WTC11 (cell line): ENCODE measurements at regions not wholly inside any gene's neighbourhood (a gene's known extent, or its start where the extent isn't known, plus 50 kb on each side); places are given as distances from the start of the nearest gene placed in this dataset.

Source experiments
- ATAC-seq: fragments of 200-7000 bp; cut with Tn5 transposase; 2 replicates; pipeline ENCODE4 v1.10.0; 2021; ENCODE audit warnings: mild to moderate bottlenecking, moderate library complexity
- CTCF ChIA-PET: fragments of 300-600 bp; sonication (Branson Sonifier 250); formaldehyde crosslinking; loops from one replicate; lab custom pipeline; 2021; ENCODE audit warnings: antibody characterized with exemption; lab: Charles Lee
- POLR2A ChIA-PET: fragments of 350-600 bp; sonication (Branson Sonifier 250); formaldehyde crosslinking; loops from one replicate; lab custom pipeline; 2021; ENCODE audit warnings: antibody characterized with exemption; lab: Charles Lee
- DNase-seq: peaks from one replicate; pipeline ENCODE4 v3.0.0; 2021; ENCODE audit warnings: low spot score
- H3K27ac Mint-ChIP-seq: 2 replicates; pipeline ENCODE4 v1.8.0; 2021; ENCODE audit warnings: mixed read lengths
- H3K27me3 Mint-ChIP-seq: 2 replicates; pipeline ENCODE4 v1.8.0; 2021; ENCODE audit warnings: low read depth, mild to moderate bottlenecking, moderate library complexity, mixed read lengths
- H3K36me3 Mint-ChIP-seq: 2 replicates; pipeline ENCODE4 v1.8.0; 2021; ENCODE audit warnings: mixed read lengths
- H3K4me1 Mint-ChIP-seq: 2 replicates; pipeline ENCODE4 v1.8.0; 2022; ENCODE audit warnings: mixed read lengths
- H3K4me3 Mint-ChIP-seq: 2 replicates; pipeline ENCODE4 v1.8.0; 2021; ENCODE audit warnings: mild to moderate bottlenecking, moderate library complexity, mixed read lengths
- H3K9me3 Mint-ChIP-seq: 2 replicates; pipeline ENCODE4 v1.8.0; 2021; ENCODE audit warnings: mixed read lengths
- CREB1 ChIP-seq: sonication (generic); formaldehyde crosslinking; IDR thresholded peaks from 2 replicates; pipeline ENCODE4 v1.8.0; 2023; ENCODE audit warnings: mild to moderate bottlenecking, missing genetic modification reagents
- CREM ChIP-seq: sonication (generic); formaldehyde crosslinking; IDR thresholded peaks from 2 replicates; pipeline ENCODE4 v1.8.1; 2022; ENCODE audit warnings: mild to moderate bottlenecking, missing genetic modification reagents, moderate library complexity
- ELF4 ChIP-seq: sonication (generic); formaldehyde crosslinking; IDR thresholded peaks from 2 replicates; pipeline ENCODE4 v1.8.1; 2022; ENCODE audit warnings: low read depth, mild to moderate bottlenecking, moderate library complexity, missing genetic modification reagents
- EMX1 ChIP-seq: fragments of 250-450 bp; sonication (Bioruptor Pico); IDR thresholded peaks from 2 replicates; pipeline ENCODE4 v1.8.0; 2021; ENCODE audit warnings: mild to moderate bottlenecking
- HMGA2 ChIP-seq: fragments of 250-450 bp; sonication (Bioruptor Pico); IDR thresholded peaks from 2 replicates; pipeline ENCODE4 v1.4.0; 2021; ENCODE audit warnings: mild to moderate bottlenecking, moderate library complexity
- IRF1 ChIP-seq: sonication (generic); formaldehyde crosslinking; IDR thresholded peaks from 2 replicates; pipeline ENCODE4 v1.8.0; 2023; ENCODE audit warnings: missing genetic modification reagents
- MYBL2 ChIP-seq: sonication (generic); formaldehyde crosslinking; IDR thresholded peaks from 2 replicates; pipeline ENCODE4 v1.8.1; 2023; ENCODE audit warnings: mild to moderate bottlenecking, moderate library complexity, missing genetic modification reagents
- NFATC4 ChIP-seq: fragments of 250-450 bp; sonication (Bioruptor Pico); IDR thresholded peaks from 2 replicates; pipeline ENCODE4 v1.9.0; 2021; ENCODE audit warnings: mild to moderate bottlenecking
- NFYB ChIP-seq: sonication (generic); formaldehyde crosslinking; conservative IDR thresholded peaks from 2 replicates; pipeline ENCODE4 v1.8.0; 2022; ENCODE audit warnings: low read depth, missing genetic modification reagents
- PRDM15 ChIP-seq: sonication (generic); formaldehyde crosslinking; IDR thresholded peaks from 2 replicates; pipeline ENCODE4 v1.8.0; 2022; ENCODE audit warnings: missing genetic modification reagents
- PREB ChIP-seq: sonication (generic); formaldehyde crosslinking; IDR thresholded peaks from 2 replicates; pipeline ENCODE4 v1.8.1; 2022; ENCODE audit warnings: mild to moderate bottlenecking, missing genetic modification reagents, moderate library complexity, borderline replicate concordance
- TCF7 ChIP-seq: sonication (generic); formaldehyde crosslinking; IDR thresholded peaks from 2 replicates; pipeline ENCODE4 v1.8.0; 2022; ENCODE audit warnings: mild to moderate bottlenecking, low read depth, missing genetic modification reagents, moderate library complexity
- TEAD4 ChIP-seq: sonication (generic); formaldehyde crosslinking; IDR thresholded peaks from 2 replicates; pipeline ENCODE4 v1.8.0; 2022; ENCODE audit warnings: mild to moderate bottlenecking, missing genetic modification reagents
- TP53 ChIP-seq: sonication (generic); formaldehyde crosslinking; IDR thresholded peaks from 2 replicates; pipeline ENCODE4 v1.8.1; 2023; ENCODE audit warnings: mild to moderate bottlenecking, missing genetic modification reagents
- USF2 ChIP-seq: sonication (generic); formaldehyde crosslinking; IDR thresholded peaks from 2 replicates; pipeline ENCODE4 v1.8.1; 2023; ENCODE audit warnings: mild to moderate bottlenecking, missing genetic modification reagents, moderate library complexity
- ZNF121 ChIP-seq: sonication (generic); formaldehyde crosslinking; IDR thresholded peaks from 2 replicates; pipeline ENCODE4 v1.8.0; 2023; ENCODE audit warnings: missing genetic modification reagents
- ZNF263 ChIP-seq: sonication (generic); formaldehyde crosslinking; IDR thresholded peaks from 2 replicates; pipeline ENCODE4 v1.8.1; 2022; ENCODE audit warnings: low read depth, mild to moderate bottlenecking, moderate library complexity, missing genetic modification reagents
- ZNF396 ChIP-seq: fragments of 250-450 bp; sonication (Bioruptor Pico); IDR thresholded peaks from 2 replicates; pipeline ENCODE4 v1.8.0; 2021; ENCODE audit warnings: mild to moderate bottlenecking, moderate library complexity, borderline replicate concordance
- ZNF671 ChIP-seq: fragments of 250-450 bp; sonication (Bioruptor Pico); IDR thresholded peaks from 2 replicates; pipeline ENCODE4 v1.8.0; 2021; ENCODE audit warnings: mild to moderate bottlenecking
- TF ChIP-seq, protein P1 (sequence below): fragments of 250-450 bp; sonication (Bioruptor Pico); IDR thresholded peaks from 2 replicates; pipeline ENCODE4 v1.9.0; 2021; ENCODE audit warnings: mild to moderate bottlenecking
- TF ChIP-seq, protein P2 (sequence below): sonication (generic); formaldehyde crosslinking; IDR thresholded peaks from 2 replicates; pipeline ENCODE4 v1.8.0; 2022; ENCODE audit warnings: mild to moderate bottlenecking, missing genetic modification reagents

- H3K4me1 Mint-ChIP-seq: no peaks in the 10 kb centered on the region
- CTCF ChIA-PET: interaction anchor here (0.7 kb wide), 1 partner anchor 814 kb away, joined by 3 read pairs; no protein-coding TSS in a partner anchor
- TF ChIP-seq USF2 (0 out of 2 replicates have a peak, but pooled peaks have one; percentile 28), TCF7 (CRISPR knock-in tag) (no peak)
- TF ChIP-seq, all 79 proteins: peak for 1
- Mint-ChIP-seq H3K27ac (no peak overlapping the region), H3K4me3 (no peak overlapping the region), H3K36me3 (no peaks in the 10 kb centered on the region), H3K9me3 (0 out of 2 replicates have a peak, but pooled peaks cover 5% of the 10 kb centered on the region), H3K27me3 (no peaks in the 10 kb centered on the region)
- POLR2A ChIA-PET: no interaction called here
- DNase-seq (no peak), ATAC-seq (no peak)
Measured at GRCh38 chr12:58359084-58359483, 417.7 kb downstream of the ATP23 start.

GRCh38 chr12:58361056-58361455, 419.7 kb downstream of the ATP23 start:
- H3K4me3 Mint-ChIP-seq: no peak overlapping the region
- ATAC-seq: no peak
- H3K27me3 Mint-ChIP-seq: no peaks in the 10 kb centered on the region
- TF ChIP-seq, protein P1, sequence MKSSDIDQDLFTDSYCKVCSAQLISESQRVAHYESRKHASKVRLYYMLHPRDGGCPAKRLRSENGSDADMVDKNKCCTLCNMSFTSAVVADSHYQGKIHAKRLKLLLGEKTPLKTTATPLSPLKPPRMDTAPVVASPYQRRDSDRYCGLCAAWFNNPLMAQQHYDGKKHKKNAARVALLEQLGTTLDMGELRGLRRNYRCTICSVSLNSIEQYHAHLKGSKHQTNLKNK (CRISPR knock-in tag): no peak
- TF ChIP-seq CREM (no peak), ZNF121 (CRISPR knock-in tag) (no peak), EMX1 (no peak), ELF4 (CRISPR knock-in tag) (no peak)
- DNase-seq: no peak
- no peaks in the 10 kb centered on the region for H3K36me3 Mint-ChIP-seq
- H3K4me1 Mint-ChIP-seq: no peaks in the 10 kb centered on the region
- ChIA-PET CTCF (no interaction called here), POLR2A (no interaction called here)
- H3K27ac Mint-ChIP-seq: no peak overlapping the region
- 0 out of 2 replicates have a peak, but pooled peaks cover 5% of the 10 kb centered on the region for H3K9me3 Mint-ChIP-seq

GRCh38 chr12:58363971-58364370, 422.6 kb downstream of the ATP23 start:
- Mint-ChIP-seq H3K36me3 (no peaks in the 10 kb centered on the region), H3K27ac (no peak overlapping the region), H3K27me3 (no peaks in the 10 kb centered on the region), H3K4me1 (no peaks in the 10 kb centered on the region), H3K4me3 (no peak overlapping the region), H3K9me3 (no peaks in the 10 kb centered on the region)
- ATAC-seq (no peak), DNase-seq (no peak)
- CTCF ChIA-PET: no interaction called here
- no peak for TF ChIP-seq ZNF263 (CRISPR knock-in tag)
- no peak for TF ChIP-seq HMGA2 (CRISPR knock-in tag)
- TF ChIP-seq CREB1 (CRISPR knock-in tag): no peak
- POLR2A ChIA-PET: no interaction called here

- H3K4me1 Mint-ChIP-seq: no peaks in the 10 kb centered on the region
- H3K4me3 Mint-ChIP-seq: no peak overlapping the region
- H3K36me3 Mint-ChIP-seq: no peaks in the 10 kb centered on the region
- ATAC-seq (no peak), DNase-seq (no peak)
- H3K27ac Mint-ChIP-seq: no peak overlapping the region
- H3K9me3 Mint-ChIP-seq: no peaks in the 10 kb centered on the region
- no peaks in the 10 kb centered on the region for H3K27me3 Mint-ChIP-seq
- ChIA-PET POLR2A (no interaction called here), CTCF (no interaction called here)
- TF ChIP-seq TEAD4: no peak
- no peak for TF ChIP-seq ZNF396 (CRISPR knock-in tag)
- TF ChIP-seq TP53 (CRISPR knock-in tag): no peak
- no peak for TF ChIP-seq MYBL2 (CRISPR knock-in tag)
- no peak for TF ChIP-seq NFATC4 (CRISPR knock-in tag)
- no peak for TF ChIP-seq PRDM15 (CRISPR knock-in tag)
- no peak for TF ChIP-seq PREB (CRISPR knock-in tag)
- TF ChIP-seq, protein P2, sequence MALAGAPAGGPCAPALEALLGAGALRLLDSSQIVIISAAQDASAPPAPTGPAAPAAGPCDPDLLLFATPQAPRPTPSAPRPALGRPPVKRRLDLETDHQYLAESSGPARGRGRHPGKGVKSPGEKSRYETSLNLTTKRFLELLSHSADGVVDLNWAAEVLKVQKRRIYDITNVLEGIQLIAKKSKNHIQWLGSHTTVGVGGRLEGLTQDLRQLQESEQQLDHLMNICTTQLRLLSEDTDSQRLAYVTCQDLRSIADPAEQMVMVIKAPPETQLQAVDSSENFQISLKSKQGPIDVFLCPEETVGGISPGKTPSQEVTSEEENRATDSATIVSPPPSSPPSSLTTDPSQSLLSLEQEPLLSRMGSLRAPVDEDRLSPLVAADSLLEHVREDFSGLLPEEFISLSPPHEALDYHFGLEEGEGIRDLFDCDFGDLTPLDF (CRISPR knock-in tag): no peak
- TF ChIP-seq NFYB: no peak
- no peak for TF ChIP-seq IRF1 (CRISPR knock-in tag)
- no peak for TF ChIP-seq TCF7 (CRISPR knock-in tag)
- TF ChIP-seq ZNF671 (CRISPR knock-in tag): no peak
Measured at GRCh38 chr12:58364389-58365086, 423.2 kb downstream of the ATP23 start.
